NOMO-1 treated with DMSO at 0.1 percent for 48 hours (cell line): ENCODE measurements at regions not wholly inside any gene's neighbourhood (a gene's known extent, or its start where the extent isn't known, plus 50 kb on each side); places are given as distances from the start of the nearest gene placed in this dataset.

Source experiments
- DNase-seq: peaks from one replicate; lab custom pipeline; 2025; ENCODE audit not compliant: unreplicated experiment; lab: John Stamatoyannopoulos, UW

DNA sequence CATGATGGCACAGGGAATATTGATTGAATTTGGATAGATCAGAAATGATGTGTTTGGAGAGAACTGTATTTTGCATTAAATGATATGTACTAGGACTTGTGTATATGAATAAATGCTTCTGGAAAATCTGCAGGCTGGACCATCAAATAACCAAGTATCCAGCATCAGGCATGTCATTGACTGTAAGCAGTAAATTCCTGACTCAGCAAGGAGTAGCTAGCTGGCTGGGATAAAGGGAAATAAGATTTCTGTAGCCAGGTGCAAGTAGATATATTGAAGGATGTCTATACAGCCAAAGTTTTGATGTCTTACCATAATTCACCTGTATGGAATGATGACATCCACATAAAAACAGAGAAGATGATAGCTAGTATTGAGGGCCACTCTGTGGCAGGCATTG lies 809.6 kb downstream of the CDH11 start:
- DNase-seq: no peak

DNA sequence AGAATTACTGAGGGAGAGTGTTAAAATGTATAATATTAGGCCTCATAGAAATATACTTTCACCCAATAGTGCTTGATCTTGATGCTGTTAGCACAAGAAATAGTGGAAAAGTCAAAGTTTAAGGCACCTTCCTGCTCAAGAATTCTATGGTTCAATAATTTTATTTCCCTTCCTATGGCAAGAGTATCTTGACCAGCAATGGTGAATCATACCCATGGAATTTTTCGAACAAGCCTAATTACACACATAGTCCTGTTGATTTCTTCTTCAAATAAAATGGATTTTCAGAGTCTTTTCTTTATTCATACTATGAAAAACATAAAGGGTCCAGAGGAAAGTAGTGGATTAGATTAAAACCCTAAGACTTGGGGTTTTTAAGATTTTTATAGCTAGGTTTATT lies 810.6 kb downstream of the CDH11 start:
- DNase-seq: no peak

DNA sequence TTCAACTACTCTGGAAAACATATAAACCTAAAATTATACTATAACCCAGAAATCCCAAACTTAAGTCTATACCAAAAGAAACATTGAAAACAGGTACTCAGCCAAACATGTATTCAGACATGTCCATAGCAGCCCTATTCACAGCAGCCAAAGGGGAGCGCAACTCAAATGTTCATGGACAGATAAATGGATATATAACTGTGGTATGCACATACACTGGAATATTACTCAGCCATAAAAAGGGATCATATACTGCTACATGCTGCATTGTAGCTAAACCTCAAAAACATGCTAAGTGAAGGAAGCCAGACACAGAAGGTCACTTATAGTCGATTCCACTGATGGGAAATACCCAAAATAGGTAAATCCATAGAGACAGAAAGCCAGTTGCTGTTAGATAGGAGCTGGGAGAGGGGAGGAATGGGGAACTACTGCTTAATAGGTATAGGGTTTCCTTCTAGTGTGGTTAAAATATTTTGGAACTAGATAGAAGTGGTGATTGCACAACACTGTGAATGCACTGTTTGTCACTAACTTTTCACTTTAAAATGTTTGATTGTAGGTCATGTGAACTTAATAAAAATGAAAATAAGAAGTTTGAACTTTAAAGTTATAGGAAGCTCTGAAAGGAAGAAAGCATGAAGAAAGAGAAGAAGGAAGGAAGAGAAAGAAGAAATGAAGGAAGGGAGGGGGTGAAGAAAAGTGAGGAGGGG lies 812.3 kb downstream of the CDH11 start:
- no peak for DNase-seq

DNA sequence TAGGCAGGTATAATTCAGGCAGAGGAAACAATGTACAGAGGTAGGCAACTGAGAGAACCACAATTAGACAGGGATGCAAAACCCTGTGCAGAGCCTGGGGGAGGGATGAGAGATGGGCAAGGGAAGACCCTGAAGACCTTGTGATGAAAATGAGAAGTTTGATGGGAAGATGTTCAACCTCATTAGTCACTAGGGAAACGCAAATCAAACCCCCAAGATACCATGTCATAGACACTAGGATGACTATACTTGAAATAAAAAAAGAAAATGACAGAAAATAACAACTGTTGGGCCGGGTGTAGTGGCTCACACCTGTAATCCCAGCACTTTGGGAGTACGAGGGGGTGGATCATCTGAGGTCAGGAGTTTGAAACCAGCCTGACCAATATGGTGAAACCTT lies 813.1 kb downstream of the CDH11 start:
- DNase-seq: no peak

DNA sequence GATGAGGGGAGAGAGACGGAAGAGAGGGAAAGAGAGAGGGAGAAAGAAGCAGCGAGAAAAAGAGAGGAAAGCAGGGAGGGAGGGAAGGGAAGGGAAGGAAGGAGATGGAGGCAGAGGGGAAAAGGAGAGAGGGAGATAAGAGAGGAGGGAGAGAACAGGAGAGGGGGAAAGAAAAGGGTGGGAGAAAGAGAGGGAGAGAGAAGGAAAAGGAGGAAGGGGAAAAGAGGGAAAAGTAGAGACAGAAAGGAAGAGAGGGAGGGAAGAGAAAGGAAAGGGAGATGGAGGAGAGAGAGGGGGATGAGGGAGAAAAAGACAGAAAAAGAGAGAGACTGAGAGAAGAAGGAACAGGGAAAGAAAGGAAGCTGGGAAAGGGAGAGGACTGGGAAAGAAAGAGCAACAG lies 814.4 kb downstream of the CDH11 start:
- no peak for DNase-seq

DNA sequence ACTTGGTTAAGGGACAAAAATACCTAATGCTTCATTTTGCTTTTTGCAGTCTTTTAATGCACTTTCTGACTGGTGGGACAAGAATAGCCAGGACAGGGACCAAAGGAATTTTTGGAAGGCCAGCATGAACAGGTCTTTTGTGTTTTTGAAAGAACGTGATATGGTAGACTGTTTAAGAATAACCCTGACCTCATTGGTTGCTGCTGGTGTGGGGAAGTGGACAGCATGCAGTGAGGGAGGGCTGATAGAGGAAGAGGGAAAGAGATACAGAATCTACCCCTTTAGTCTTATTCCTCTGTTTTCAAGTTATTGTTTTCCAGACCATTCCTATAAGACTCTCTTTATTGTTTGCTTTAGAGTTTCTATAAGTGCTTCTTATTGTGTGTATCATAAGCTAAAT lies 816.2 kb downstream of the CDH11 start:
- DNase-seq: no peak

DNA sequence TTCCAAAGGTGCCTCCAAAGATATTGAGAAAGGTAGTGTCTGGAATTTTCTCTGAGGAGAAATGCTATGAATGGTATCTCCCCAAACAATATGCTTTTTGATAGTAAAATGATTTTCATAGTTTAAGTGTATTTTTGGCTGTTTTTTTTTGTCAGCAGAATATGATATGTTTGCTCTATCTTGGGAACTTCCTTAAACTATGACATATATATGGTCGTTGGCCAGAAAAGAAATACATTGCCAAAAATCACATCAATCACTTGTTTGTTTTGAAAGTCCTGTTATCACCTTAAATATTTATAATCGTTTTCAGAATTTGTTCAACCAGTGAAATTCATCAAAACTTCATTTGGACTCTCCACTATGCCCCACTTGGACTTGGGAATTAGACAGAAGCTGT lies 816.9 kb downstream of the CDH11 start:
- no peak for DNase-seq

DNA sequence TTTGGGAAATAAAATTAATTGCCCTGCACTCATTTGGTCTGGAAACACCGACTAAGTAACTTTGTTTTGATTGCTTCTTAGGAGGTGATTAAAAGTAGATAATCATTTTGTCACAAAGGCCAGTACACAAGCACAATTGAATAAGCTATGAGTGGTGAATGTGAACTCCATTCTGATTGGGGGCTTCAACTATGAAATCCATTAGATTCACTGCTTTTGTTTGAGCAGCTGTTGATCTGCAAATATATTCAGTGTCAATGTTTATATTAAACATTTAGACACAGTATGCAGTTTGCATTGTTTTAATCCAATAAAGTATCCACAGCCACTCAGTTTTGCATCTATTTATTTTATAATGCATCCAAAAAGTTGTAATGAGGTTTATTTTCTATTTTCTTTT lies 817.5 kb downstream of the CDH11 start:
- no peak for DNase-seq

DNA sequence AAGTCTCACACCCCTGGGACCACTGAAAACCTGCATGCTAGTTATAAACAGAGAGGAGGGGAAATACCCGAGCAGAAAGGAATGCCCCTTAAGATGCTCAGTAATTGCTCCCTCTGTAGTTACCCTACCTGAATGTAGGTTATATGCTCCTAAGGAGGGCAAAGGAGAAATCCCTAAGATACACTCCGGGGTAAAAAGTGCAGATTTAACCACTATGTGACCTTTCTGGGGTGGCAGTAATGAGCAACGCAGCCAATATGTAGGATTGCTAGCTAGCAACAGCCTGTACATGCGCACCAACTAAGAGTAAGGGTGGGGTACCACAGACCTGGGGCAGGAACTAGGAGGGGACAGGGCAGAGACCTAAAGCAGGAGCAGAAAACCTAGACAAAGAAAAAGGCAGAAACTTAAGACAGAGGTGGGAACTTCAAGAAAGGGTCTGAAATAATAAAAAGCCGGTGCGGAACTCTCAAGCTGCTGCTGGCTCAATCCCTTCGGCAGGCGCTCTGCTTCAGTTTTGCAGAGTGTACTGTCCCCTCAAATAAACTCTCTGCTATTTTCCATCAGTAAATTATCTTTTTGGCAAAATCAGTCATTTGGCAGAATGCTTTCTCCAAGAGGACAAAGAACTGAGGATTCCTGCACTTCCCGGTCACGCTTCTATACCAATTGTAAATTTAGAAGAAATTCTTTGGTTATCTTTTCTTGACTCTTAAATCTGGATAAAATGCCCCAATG lies 823.8 kb downstream of the CDH11 start:
- no peak for DNase-seq

DNA sequence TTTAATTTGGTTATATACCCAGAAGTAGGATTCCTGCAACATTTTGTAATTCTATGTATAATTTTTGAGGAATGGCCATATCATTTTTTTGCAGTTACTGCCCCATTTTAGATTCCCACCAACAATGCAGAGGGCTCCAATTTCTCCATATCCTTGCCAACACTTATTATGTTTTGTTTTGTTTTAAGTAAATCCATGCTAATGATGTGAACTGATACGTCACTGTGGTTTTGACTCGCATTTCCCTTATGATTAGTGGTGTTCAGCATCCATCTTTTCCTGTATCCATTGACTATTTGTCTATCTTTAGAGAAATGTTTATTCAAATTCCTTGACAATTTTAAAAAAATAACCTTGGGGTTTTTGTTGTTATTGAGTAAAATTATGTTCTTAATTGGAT lies 826.4 kb downstream of the CDH11 start:
- DNase-seq: no peak

DNA sequence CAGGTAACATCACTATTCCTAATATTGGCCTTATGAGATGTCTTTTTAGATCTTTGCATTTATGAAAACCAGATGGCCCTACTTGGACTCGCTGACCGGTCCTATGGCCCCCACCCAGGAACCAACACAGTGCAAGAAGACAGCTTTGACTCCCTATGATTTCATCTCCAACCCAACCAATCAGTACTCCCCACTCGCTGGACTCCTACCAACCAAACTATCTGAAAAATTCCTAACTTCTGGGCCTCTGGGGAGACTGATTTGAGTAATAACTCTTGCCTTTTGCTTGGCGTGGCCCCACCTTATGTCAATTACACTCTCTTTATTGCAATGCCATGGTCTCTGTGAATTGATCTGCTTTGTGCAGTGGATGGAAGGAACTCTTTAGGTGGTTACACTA lies 828.9 kb downstream of the CDH11 start:
- no peak for DNase-seq

DNA sequence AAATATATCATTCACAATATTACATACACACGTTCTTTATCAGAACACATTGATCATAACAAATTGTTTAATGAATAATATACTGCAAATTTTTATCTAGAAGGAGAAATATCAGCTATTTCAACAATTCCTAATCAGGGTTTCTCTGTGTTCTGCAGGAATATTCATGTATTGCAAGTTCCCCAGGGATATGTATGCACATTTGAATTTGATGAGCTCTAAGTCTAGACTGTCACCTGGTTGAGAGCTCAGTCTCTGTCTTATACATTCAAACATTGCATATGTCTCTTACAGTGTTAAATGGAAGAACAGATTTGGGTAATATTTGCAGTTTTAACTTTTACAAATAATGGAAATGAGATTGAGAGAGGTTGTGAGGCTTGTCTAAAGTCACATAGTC lies 829.7 kb downstream of the CDH11 start:
- DNase-seq: no peak

DNA sequence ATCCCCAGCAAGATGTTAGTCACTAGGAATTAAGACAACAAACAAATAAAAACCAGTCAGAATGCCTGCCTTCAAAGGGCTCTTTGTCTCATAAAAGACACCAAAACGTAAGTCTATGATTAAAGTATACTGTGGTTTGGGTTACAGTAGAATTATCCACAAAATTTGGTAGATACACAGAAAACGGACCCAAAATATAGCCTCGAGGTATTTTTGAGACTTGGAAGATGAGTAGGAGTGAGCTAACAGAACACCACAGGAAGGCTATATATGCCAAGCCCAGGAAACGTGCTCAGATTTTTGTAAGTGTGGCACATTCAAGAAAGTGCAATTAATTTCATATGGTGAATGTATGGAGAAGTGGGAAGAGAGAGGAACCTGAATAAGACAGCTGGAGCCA lies 831.4 kb downstream of the CDH11 start:
- no peak for DNase-seq

DNA sequence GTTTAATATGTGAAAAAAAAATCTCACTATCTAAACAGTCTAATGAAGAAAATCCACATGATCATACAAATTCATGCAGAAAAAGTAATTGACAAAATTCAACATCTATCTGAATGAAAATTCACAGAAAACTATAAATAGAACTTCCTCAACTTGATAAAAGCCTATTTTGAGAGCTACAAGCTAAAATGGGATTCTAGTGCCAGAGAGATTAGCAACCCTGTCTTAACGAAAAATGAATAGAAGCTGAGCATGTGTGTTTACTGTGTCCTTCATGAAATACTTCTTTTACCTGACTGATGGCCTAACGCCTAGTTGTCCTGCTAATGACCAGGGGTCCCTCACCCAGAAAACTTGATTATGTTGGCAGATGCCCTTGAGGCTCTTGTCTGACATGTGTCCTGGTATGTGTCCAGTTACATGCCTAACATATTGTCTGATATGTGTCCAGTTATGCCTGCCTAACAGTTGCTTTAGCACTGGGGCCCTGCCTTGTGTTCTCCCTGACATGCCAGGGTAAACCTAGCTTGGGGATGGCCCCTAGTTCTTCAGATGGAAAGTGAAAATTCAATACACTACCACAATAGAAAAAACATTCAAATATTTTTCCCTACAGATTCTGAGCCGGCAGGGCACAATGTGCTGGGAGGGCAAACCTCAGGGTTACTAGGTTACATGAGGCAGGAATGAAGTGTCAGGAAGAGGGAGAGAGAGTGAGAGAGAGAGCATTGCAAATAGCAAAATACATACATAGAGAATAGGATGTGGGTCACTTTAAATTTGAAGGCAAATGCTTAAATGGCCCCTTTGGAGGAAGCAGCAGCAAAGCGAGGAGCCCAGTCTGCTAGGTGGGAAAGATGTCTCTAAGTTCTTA lies 834.0 kb downstream of the CDH11 start:
- DNase-seq: no peak

DNA sequence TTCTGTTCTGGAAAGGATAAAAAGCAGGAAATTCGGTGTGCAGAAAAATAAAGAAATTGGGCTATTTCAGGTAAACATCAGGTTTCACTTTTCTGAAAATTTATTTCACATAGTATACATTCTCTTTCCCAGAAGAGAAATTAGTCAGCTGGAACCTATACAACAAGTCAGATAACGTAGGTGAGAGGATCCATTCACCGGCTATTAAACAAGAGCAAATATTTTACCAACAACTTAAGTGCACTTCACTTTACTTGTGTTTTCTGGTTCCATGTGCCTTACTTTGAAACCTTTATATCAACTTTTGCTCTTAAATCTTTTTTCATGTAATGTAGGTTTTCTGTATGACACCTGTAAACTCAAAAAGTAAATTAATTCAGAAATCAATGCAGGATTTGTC lies 839.7 kb downstream of the CDH11 start:
- no peak for DNase-seq

DNA sequence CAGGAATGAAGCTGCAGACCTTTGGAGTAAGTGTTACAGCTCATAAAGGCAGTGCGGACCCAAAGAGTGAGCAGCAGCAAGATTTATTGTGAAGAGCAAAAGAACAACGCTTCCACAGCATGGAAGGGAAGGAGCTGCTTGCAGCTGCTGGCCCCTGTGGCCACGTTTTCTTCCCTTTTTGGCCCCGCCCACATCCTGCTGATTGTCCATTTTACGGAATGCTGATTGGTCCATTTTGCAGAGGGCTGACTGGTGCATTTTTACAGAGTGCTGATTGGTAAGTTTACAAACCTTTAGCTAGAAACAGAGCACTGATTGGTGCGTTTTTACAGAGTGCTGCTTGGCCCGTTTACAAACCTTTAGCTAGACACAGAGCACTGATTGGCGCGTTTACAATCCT lies 841.5 kb downstream of the CDH11 start:
- DNase-seq: no peak

DNA sequence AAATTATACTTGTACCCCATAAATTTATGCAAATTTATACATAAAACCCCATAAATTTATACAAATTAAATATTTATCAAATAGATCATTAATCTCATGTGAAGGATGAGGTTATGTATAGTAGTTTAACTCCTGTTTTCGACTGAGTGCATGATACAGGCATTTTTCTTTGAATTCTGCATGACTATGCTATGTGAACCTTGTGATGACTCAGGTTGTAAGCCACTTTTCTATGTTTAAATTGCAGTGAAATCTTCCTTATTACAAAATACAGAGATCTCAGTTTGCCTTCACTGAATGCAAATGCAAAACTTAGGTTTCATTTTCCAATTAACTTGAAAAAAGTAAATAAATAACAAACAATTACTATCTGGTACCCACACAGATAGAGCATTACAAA lies 843.7 kb downstream of the CDH11 start:
- no peak for DNase-seq

DNA sequence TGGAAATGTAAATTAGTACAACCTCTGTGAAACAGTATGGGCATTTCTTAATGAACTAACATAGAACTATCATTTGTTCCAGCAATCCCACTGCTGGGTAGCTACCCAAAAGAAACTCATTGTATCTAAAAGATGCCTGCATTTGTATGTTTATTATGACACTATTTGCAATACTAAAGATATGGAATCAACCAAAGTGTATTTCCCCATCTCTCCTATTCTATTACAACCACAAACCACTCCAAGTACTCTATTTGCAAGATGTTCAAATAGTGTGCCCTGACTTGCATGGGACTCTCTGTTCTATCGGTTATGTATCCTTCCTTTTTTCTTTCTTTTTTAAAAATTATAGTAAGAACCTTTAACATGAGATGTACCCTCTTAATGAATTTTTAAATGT lies 845.2 kb downstream of the CDH11 start:
- DNase-seq: no peak

DNA sequence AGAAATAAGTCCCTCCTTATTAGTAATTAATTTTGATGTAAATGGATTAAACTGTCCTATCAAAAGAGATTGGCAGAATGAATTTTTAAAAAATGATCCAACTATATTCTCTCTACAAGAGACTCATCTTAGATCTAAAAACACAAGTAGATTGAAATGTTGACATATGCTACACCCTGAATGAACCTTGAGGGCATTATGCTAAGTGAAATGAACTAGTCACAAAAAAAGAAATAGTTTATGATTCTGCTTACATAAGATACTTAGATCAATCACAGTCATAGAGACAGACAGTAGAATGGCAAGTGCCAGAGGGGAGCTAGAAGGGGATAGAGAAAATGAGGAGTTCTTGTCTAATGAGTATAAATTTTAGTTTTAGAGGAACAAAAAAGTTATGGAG lies 849.8 kb downstream of the CDH11 start:
- no peak for DNase-seq

DNA sequence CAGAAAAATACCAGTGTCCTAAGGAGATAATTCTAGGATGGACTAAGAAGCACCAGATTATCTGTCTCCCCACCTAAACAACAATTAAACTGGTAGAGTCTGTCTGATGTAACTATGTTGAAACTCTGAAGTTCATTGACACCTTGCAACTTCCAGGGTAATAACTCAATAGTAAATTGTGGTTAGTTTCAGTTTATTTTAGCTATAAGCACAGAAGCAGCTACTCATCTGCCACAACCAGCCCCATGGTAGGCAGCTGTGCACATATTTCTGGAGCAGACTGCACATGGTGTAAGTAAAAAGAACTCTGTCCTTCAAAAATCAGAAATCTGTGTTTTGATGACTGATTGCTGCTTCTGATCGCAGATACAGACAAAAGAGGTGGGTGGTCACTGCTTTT lies 852.1 kb downstream of the CDH11 start:
- DNase-seq: no peak

DNA sequence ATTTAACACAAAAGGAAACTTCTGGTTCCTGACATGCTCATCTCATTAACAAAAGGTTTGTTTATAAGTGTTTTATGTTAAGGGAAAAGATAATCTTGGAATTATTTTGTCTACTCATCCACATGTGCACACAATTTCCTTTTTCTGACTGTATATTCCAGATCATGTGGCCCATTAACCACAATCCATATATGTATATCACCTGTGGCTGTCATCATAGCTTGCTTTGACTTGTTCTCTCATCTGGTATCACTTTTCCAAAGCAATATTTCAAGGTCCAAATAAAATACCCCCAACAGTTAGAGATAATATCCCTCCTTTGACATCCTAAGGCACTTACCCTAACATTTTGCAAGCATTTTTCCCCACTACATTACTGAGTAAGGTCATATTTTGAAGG lies 856.1 kb downstream of the CDH11 start:
- DNase-seq: no peak
